OCI-LY7 (cell line): ENCODE measurements at regions not wholly inside any gene's neighbourhood (a gene's known extent, or its start where the extent isn't known, plus 50 kb on each side); places are given as distances from the start of the nearest gene placed in this dataset.

ENCODE experiments used
- EZH2phosphoT487 ChIP-seq: fragments of 200-600 bp; sonication (generic); IDR thresholded peaks from 2 replicates; pipeline ENCODE4 v1.6.1; 2018; ENCODE audit warnings: low read depth, borderline replicate concordance, mild to moderate bottlenecking, mixed run types, antibody characterized with exemption, low read length, moderate library complexity, mixed read lengths
- TF ChIP-seq, protein P1 (sequence below): fragments of 200-600 bp; sonication (generic); conservative IDR thresholded peaks from 2 replicates; pipeline ENCODE4 v1.5.1; 2014; ENCODE audit warnings: mild to moderate bottlenecking, antibody characterized with exemption, low read length, moderate library complexity, mixed read lengths

DNA sequence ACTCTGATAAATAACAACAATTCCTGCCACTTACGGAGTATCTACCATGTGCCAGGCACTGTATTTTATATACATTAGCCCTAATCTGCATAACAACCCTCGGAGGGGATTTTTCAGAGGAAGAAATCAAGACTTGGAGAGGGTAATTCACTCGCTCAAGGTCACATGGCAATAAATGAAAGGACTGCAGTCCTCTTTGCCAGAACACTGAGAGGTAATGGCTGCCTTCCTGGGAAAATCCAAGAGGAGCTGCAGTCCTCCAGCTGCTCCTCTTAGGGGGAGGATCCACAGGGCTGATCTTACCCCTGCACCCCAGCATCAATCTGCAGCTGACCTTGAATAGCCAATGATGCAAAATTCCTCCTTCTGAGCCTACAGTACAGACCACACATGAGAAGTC lies 114.1 kb upstream of the RPL38 start:
- TF ChIP-seq, protein P1, sequence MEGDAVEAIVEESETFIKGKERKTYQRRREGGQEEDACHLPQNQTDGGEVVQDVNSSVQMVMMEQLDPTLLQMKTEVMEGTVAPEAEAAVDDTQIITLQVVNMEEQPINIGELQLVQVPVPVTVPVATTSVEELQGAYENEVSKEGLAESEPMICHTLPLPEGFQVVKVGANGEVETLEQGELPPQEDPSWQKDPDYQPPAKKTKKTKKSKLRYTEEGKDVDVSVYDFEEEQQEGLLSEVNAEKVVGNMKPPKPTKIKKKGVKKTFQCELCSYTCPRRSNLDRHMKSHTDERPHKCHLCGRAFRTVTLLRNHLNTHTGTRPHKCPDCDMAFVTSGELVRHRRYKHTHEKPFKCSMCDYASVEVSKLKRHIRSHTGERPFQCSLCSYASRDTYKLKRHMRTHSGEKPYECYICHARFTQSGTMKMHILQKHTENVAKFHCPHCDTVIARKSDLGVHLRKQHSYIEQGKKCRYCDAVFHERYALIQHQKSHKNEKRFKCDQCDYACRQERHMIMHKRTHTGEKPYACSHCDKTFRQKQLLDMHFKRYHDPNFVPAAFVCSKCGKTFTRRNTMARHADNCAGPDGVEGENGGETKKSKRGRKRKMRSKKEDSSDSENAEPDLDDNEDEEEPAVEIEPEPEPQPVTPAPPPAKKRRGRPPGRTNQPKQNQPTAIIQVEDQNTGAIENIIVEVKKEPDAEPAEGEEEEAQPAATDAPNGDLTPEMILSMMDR: no peak
- TF ChIP-seq EZH2phosphoT487: no peak
